HG03558 (cell line): ENCODE measurements at regions not wholly inside any gene's neighbourhood (a gene's known extent, or its start where the extent isn't known, plus 50 kb on each side); places are given as distances from the start of the nearest gene placed in this dataset.
A peak's percentile ranks its signal among the peaks of the same experiment; 100 is the strongest.
"Not testable (repeated sequence)": the region's sequence is repeated elsewhere in the genome, so short reads cannot be mapped to it uniquely, and the experiment has no call there.

Experiments used
- ATAC-seq: cut with Tn5 transposase; IDR thresholded peaks from one replicate; pipeline ENCODE4 v1.9.1; 2021; ENCODE audit warnings: moderate number of reproducible peaks; ENCODE audit not compliant: unreplicated experiment; ENCODE audit errors: extremely low read depth

- ATAC-seq, result no peak
These were observed 87.1 kb upstream of the DNAJC10 start for GRCh38 chr2:182628916-182629315.

GRCh38 chr2:182630207-182630606 lies 85.8 kb upstream of the DNAJC10 start:
- no peak for ATAC-seq

- ATAC-seq, result no peak
These were observed 84.8 kb upstream of the DNAJC10 start for GRCh38 chr2:182631299-182631698.

- no peak for ATAC-seq
These were observed 81.7 kb upstream of the DNAJC10 start for GRCh38 chr2:182634386-182634785.

- no peak for ATAC-seq
These were observed 79.4 kb upstream of the DNAJC10 start for GRCh38 chr2:182636699-182637098.

GRCh38 chr2:182638667-182639066 lies 77.4 kb upstream of the DNAJC10 start:
- ATAC-seq, result no peak

- ATAC-seq, result no peak
These were observed 76.1 kb upstream of the DNAJC10 start for GRCh38 chr2:182639971-182640370.

- ATAC-seq, result peak; percentile 99
These were observed 73.7 kb upstream of the DNAJC10 start for GRCh38 chr2:182642328-182642727.

GRCh38 chr2:182646763-182647498 lies 69.1 kb upstream of the DNAJC10 start:
- ATAC-seq, result no peak

GRCh38 chr2:182647499-182647787 lies 68.6 kb upstream of the DNAJC10 start:
- no peak for ATAC-seq

- no peak for ATAC-seq
These were observed 66.7 kb upstream of the DNAJC10 start for GRCh38 chr2:182649316-182649715.

- ATAC-seq, result no peak
These were observed 65.4 kb upstream of the DNAJC10 start for GRCh38 chr2:182650704-182651103.

GRCh38 chr2:182652326-182652725 lies 63.7 kb upstream of the DNAJC10 start:
- no peak for ATAC-seq

GRCh38 chr2:182655750-182656149 lies 60.3 kb upstream of the DNAJC10 start:
- no peak for ATAC-seq

- ATAC-seq, result no peak
These were observed 51.8 kb upstream of the DNAJC10 start for GRCh38 chr2:182664212-182664611.

- ATAC-seq, result not testable (repeated sequence)
These were observed 50.6 kb upstream of the DNAJC10 start for GRCh38 chr2:182665500-182665899.
